ENCODE measurements at regions not wholly inside any gene's neighbourhood (a gene's known extent, or its start where the extent isn't known, plus 50 kb on each side); places are given as distances from the start of the nearest gene placed in this dataset.
"Not testable (repeated sequence)": the region's sequence is repeated elsewhere in the genome, so short reads cannot be mapped to it uniquely, and the experiment has no call there.

GRCh38 chr3:171548917-171549316 lies 88.7 kb upstream of the TNIK start:
- DNase-seq: no peak

GRCh38 chr3:171543759-171544300 lies 83.6 kb upstream of the TNIK start:
- DNase-seq: no peak

- DNase-seq: no peak
These were observed 82.8 kb upstream of the TNIK start for GRCh38 chr3:171542976-171543375.

- DNase-seq: no peak
These were observed 81.4 kb upstream of the TNIK start for GRCh38 chr3:171541647-171542046.

GRCh38 chr3:171541181-171541580 lies 81.0 kb upstream of the TNIK start:
- DNase-seq: no peak

GRCh38 chr3:171535799-171536198 lies 75.6 kb upstream of the TNIK start:
- no peak for DNase-seq

GRCh38 chr3:171535133-171535532 lies 74.9 kb upstream of the TNIK start:
- no peak for DNase-seq

- DNase-seq: no peak
These were observed 73.5 kb upstream of the TNIK start for GRCh38 chr3:171533702-171534101.

GRCh38 chr3:171532294-171532693 lies 72.1 kb upstream of the TNIK start:
- no peak for DNase-seq

- DNase-seq: no peak
These were observed 71.5 kb upstream of the TNIK start for GRCh38 chr3:171531716-171532115.

- peak; percentile 17 for DNase-seq
These were observed 67.9 kb upstream of the TNIK start for GRCh38 chr3:171528102-171528501.

GRCh38 chr3:171526869-171527268 lies 66.7 kb upstream of the TNIK start:
- DNase-seq: peak; percentile 91

- peak; percentile 60 for DNase-seq
These were observed 65.9 kb upstream of the TNIK start for GRCh38 chr3:171526146-171526545.

- DNase-seq: no peak
These were observed 65.2 kb upstream of the TNIK start for GRCh38 chr3:171525437-171525836.

GRCh38 chr3:171524921-171525310 lies 64.7 kb upstream of the TNIK start:
- DNase-seq: no peak

GRCh38 chr3:171522651-171523050 lies 62.4 kb upstream of the TNIK start:
- no peak for DNase-seq

- not testable (repeated sequence) for DNase-seq
These were observed 59.2 kb upstream of the TNIK start for GRCh38 chr3:171519423-171519822.

GRCh38 chr3:171516765-171517164 lies 56.6 kb upstream of the TNIK start:
- no peak for DNase-seq

GRCh38 chr3:171514466-171514865 lies 54.3 kb upstream of the TNIK start:
- DNase-seq: no peak

- no peak for DNase-seq
These were observed 51.2 kb upstream of the TNIK start for GRCh38 chr3:171511450-171511849.
